Hepatocyte (in vitro differentiated cells): ENCODE measurements at regions not wholly inside any gene's neighbourhood (a gene's known extent, or its start where the extent isn't known, plus 50 kb on each side); places are given as distances from the start of the nearest gene placed in this dataset.

Experiments used
- DNase-seq: peaks from one replicate; pipeline ENCODE4 v3.0.0-alpha.2; 2016; ENCODE audit warnings: low spot score
- H2AFZ ChIP-seq: fragments of 200-600 bp; sonication (generic); 2 replicates; pipeline ENCODE4 v1.6.0; 2016; ENCODE audit warnings: antibody characterized with exemption, mild to moderate bottlenecking
- H3K27ac ChIP-seq: fragments of 200-600 bp; sonication (generic); 2 replicates; pipeline ENCODE4 v1.5.1; 2016; ENCODE audit warnings: mild to moderate bottlenecking
- H3K27me3 ChIP-seq: fragments of 200-600 bp; sonication (generic); 2 replicates; pipeline ENCODE4 v1.6.1; 2016
- H3K36me3 ChIP-seq: fragments of 200-600 bp; sonication (generic); replicated peaks from 2 replicates; pipeline ENCODE4 v1.5.1; 2016; ENCODE audit warnings: low read depth; ENCODE audit not compliant: insufficient read depth
- H3K4me1 ChIP-seq: fragments of 200-600 bp; sonication (generic); 2 replicates; pipeline ENCODE4 v1.5.1; 2016; ENCODE audit warnings: mild to moderate bottlenecking, moderate library complexity; ENCODE audit not compliant: insufficient read depth
- H3K4me2 ChIP-seq: fragments of 200-600 bp; sonication (generic); 2 replicates; pipeline ENCODE4 v1.6.0; 2016
- H3K4me3 ChIP-seq: fragments of 200-600 bp; sonication (generic); 2 replicates; pipeline ENCODE4 v1.5.1; 2016; ENCODE audit warnings: mild to moderate bottlenecking
- H3K79me2 ChIP-seq: fragments of 200-600 bp; sonication (generic); 2 replicates; pipeline ENCODE4 v1.6.0; 2017; ENCODE audit warnings: mild to moderate bottlenecking
- H3K9me2 ChIP-seq: fragments of 200-600 bp; sonication (generic); replicated peaks from 2 replicates; pipeline ENCODE4 v1.6.0; 2017; ENCODE audit warnings: mild to moderate bottlenecking; ENCODE audit not compliant: insufficient read depth
- H3K9me3 ChIP-seq: fragments of 200-600 bp; sonication (generic); 2 replicates; pipeline ENCODE4 v1.5.1; 2016; ENCODE audit warnings: low read depth, mild to moderate bottlenecking
- H4K20me1 ChIP-seq: fragments of 200-600 bp; sonication (generic); 2 replicates; pipeline ENCODE4 v1.6.0; 2016; ENCODE audit warnings: mild to moderate bottlenecking; ENCODE audit not compliant: insufficient read depth, poor library complexity, severe bottlenecking
- CTCF ChIP-seq: fragments of 200-600 bp; sonication (generic); IDR thresholded peaks from 2 replicates; pipeline ENCODE4 v1.5.1; 2016; ENCODE audit warnings: antibody characterized with exemption, mild to moderate bottlenecking; ENCODE audit not compliant: poor library complexity
- EZH2 ChIP-seq: fragments of 200-600 bp; sonication (generic); IDR thresholded peaks from 2 replicates; pipeline ENCODE4 v1.6.1; 2016; ENCODE audit warnings: antibody characterized with exemption, mild to moderate bottlenecking, borderline replicate concordance
- EZH2phosphoT487 ChIP-seq: fragments of 200-600 bp; sonication (generic); IDR thresholded peaks from one replicate; pipeline ENCODE4 v1.6.1; 2018; ENCODE audit warnings: antibody characterized with exemption, mild to moderate bottlenecking, low read depth, moderate library complexity; ENCODE audit not compliant: unreplicated experiment, severe bottlenecking
- WGBS: methylation state at CpG from one replicate; pipeline ENCODE4 v1.1.6; 2016; ENCODE audit warnings: low lambda C conversion rate; ENCODE audit errors: missing lambda C conversion rate; 5-methylcytosine and 5-hydroxymethylcytosine counted together

GRCh38 chr18:56285387-56286065 lies 352.9 kb downstream of the TXNL1 start:
- no peaks in the 10 kb centered on the region for H3K9me2 ChIP-seq
- no peak overlapping the region for H3K4me3 ChIP-seq
- H3K27ac ChIP-seq, result no peak overlapping the region
- H3K27me3 ChIP-seq, result no peaks in the 10 kb centered on the region
- H2AFZ ChIP-seq, result no peak overlapping the region
- DNase-seq, result no peak
- no peaks in the 10 kb centered on the region for H4K20me1 ChIP-seq
- no peak overlapping the region for H3K4me2 ChIP-seq
- H3K79me2 ChIP-seq, result no peaks in the 10 kb centered on the region
- 93% methylated on average over 9 of the region's 9 CpGs for WGBS
- H3K4me1 ChIP-seq, result no peaks in the 10 kb centered on the region
- H3K36me3 ChIP-seq, result no peaks in the 10 kb centered on the region
- TF ChIP-seq CTCF (no peak), EZH2phosphoT487 (no peak), EZH2 (no peak)
- H3K9me3 ChIP-seq, result no peaks in the 10 kb centered on the region

- H3K27me3 ChIP-seq, result no peaks in the 10 kb centered on the region
- no peak overlapping the region for H3K4me3 ChIP-seq
- H3K4me1 ChIP-seq, result no peaks in the 10 kb centered on the region
- H3K9me2 ChIP-seq, result no peaks in the 10 kb centered on the region
- H3K9me3 ChIP-seq, result no peaks in the 10 kb centered on the region
- H3K4me2 ChIP-seq, result no peak overlapping the region
- H2AFZ ChIP-seq, result no peak overlapping the region
- no peaks in the 10 kb centered on the region for H3K79me2 ChIP-seq
- DNase-seq, result no peak
- no peak for TF ChIP-seq EZH2phosphoT487
- no peak for TF ChIP-seq CTCF
- TF ChIP-seq EZH2, result no peak
- no peaks in the 10 kb centered on the region for H3K36me3 ChIP-seq
- H4K20me1 ChIP-seq, result no peaks in the 10 kb centered on the region
- H3K27ac ChIP-seq, result no peak overlapping the region
- 95% methylated on average over 1 of the region's 1 CpG for WGBS
Observed at GRCh38 chr18:56284319-56284718, 354.1 kb downstream of the TXNL1 start.

GRCh38 chr18:56283316-56283715 lies 355.1 kb downstream of the TXNL1 start:
- Histone ChIP-seq H2AFZ (no peak overlapping the region), H3K27ac (no peak overlapping the region), H4K20me1 (no peaks in the 10 kb centered on the region), H3K9me3 (no peaks in the 10 kb centered on the region), H3K79me2 (no peaks in the 10 kb centered on the region), H3K9me2 (no peaks in the 10 kb centered on the region), H3K4me1 (no peaks in the 10 kb centered on the region), H3K4me2 (no peak overlapping the region), H3K4me3 (no peak overlapping the region), H3K36me3 (no peaks in the 10 kb centered on the region), H3K27me3 (no peaks in the 10 kb centered on the region)
- TF ChIP-seq EZH2phosphoT487, result no peak
- TF ChIP-seq CTCF, result no peak
- no peak for TF ChIP-seq EZH2
- DNase-seq, result no peak
